Activated CD4-positive, CD25-positive, alpha-beta regulatory T cell treated with anti-CD3 and anti-CD28 coated beads, Interleukin-2, amount 50 U/mL, for 24 hours (primary cell): ENCODE measurements at regions not wholly inside any gene's neighbourhood (a gene's known extent, or its start where the extent isn't known, plus 50 kb on each side); places are given as distances from the start of the nearest gene placed in this dataset.
"Not testable (repeated sequence)": the region's sequence is repeated elsewhere in the genome, so short reads cannot be mapped to it uniquely, and the experiment has no call there.

Experiments
- ATAC-seq, 2 donors: fragments of 150-1000 bp; cut with Tn5 transposase; one replicate each; pipeline ENCODE4 v1.10.0; 2021; ENCODE audit warnings: mild to moderate bottlenecking in 1 of 2, moderate library complexity in 1 of 2

GRCh38 chr10:118871244-118871865, 116.6 kb upstream of the CACUL1 start:
- ATAC-seq = no peak

GRCh38 chr10:118873091-118873737, 118.4 kb upstream of the CACUL1 start:
- ATAC-seq = no peak

DNA sequence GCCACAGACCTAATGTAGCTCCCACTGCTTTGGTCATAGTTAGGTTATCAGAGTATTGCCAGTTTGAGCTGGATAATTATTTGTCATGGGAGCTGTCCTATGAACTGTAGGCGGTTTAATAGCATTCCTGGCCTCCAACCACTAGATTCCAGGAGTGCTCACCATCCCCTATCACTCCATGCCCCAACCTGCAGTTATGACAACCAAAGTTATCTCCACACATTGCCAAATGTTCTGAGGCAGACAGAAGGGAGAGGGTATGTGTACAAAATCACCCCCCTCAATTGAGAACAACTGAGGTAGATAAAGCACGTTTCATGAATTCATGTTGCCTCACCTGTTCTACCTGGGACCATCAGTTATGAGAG, 119.0 kb upstream of the CACUL1 start:
- ATAC-seq = no peak

DNA sequence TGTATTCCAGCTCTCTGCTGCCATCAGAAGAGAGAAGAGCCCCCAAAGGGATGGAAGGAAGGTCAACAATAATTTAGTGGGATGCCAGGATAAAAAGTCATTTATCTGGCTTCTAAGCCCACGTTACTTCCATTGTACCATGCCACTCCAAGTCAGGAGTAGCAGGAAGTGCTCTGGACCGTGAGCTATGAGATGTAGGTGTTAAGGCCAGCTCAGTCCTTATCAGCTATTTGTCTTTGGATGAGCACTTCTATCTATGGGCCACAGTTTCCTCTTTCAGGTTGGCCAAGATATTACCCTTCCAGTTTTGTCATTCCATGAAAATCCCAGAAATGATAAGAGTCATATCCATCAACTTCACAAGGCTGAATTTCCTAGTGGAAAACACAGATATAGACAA, 119.4 kb upstream of the CACUL1 start:
- ATAC-seq = no peak

DNA sequence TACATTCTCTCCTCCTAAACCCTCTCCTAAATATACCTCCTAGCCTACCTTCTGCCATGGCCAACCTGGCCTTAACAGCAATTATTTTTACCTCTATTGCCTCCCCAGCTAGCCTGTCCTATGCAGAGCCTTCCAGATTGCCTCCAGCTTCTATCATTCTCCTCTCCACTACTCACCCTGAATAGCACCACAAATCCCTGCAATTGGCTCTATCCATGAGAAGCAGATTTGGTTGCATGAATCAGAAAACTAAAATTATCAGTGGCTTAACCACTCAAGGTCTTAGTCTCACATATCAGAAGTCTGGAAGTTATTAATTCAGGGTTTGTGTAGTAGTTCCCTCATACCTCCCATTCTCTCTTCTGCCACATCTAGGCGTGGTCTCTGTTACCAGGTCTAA, 120.3 kb upstream of the CACUL1 start:
- ATAC-seq = no peak

DNA sequence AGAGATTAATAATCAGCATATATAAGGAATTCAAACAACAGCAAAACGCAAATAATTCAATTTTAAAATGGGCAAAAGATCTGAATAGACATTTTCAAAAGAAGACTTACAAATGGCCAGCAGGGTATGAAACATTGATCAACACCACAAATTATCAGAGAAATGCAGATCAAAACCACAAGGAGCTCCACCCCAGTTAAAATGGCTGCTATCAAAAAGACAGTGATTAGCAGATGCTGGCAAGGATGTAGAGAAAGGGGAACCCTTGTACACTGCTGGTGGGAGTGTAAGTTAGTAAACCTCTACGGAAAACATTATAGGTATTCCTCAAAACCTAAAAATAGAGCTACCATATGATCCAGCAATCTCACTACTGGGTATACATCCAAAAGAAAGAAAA, 128.0 kb upstream of the CACUL1 start:
- no peak for ATAC-seq

GRCh38 chr10:118892255-118892654, 137.3 kb upstream of the NANOS1 start:
- ATAC-seq = no peak

DNA sequence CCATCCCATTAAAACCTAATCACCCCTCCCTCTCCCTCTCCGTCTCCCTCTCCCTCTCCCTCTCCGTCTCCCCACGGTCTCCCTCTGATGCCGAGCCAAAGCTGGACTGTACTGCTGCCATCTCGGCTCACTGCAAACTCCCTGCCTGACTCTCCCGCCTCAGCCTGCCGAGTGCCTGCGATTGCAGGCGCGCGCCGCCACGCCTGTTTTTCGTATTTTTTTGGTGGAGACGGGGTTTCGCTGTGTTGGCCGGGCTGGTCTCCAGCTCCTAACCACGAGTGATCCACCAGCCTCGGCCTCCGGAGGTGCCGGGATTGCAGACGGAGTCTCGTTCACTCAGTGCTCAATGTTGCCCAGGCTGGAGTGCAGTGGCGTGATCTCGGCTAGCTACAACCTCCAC, 134.6 kb upstream of the NANOS1 start:
- ATAC-seq = not testable (repeated sequence)

GRCh38 chr10:118900617-118901016, 128.9 kb upstream of the NANOS1 start:
- no peak for ATAC-seq

DNA sequence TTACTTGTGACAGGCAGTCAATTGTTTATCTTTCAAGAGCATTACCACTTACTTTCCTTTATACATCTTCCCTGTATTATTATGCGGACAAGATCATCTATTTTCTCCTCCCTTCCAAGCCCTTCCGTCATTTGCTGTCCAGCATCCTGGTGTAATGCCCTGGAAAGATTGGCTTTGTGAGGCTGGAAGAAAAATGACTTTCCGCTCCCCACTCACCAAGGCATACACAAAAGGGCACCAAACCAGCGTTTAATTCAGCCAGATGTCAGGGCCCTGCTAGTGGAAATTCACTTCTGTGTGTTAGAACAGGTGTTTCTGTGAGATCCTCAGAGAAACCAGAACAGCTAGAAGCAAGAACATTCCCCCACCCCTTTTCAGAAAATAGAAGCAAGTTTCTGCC, 128.1 kb upstream of the NANOS1 start:
- ATAC-seq = no peak

GRCh38 chr10:118901906-118902305, 127.6 kb upstream of the NANOS1 start:
- ATAC-seq = no peak

DNA sequence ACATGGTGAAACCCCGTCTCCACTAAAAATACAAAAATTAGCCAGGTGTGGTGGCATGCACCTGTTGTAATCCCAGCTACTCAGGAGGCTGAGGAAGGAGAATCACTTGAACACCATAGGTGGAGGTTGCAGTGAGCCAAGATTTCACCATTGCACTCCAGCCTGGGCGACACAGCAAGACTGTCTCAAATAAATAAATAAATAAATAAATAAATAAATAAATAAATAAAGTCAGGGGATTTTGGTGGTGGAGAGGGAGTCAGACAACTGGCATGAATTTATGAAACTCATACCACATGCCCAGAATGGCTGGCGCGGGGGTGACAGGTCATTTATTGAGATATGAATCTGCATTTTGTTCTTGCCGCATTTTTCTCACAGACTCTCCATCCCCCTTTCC, 126.9 kb upstream of the NANOS1 start:
- not testable (repeated sequence) for ATAC-seq

- no peak for ATAC-seq
Observed at GRCh38 chr10:118903251-118903650, 126.3 kb upstream of the NANOS1 start.

DNA sequence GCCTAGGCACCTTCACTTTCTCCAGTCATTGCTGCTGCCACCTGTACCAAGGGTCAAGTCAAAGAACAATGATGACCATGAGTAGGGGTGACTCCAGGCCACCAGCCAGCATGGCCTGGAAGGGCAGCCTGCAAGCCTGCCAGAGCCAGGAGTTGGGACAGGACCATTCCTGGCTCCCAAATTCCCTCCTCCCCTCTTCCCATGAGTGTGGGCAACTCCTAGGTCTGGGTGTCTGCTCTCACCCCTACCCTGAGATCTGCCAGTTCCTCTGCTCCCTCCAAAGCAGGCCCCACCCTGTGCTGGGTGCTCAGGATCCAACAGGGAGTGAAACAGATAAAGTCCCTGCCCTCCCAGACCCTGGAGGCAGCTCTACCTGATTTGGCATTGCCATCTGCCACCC, 125.8 kb upstream of the NANOS1 start:
- no peak for ATAC-seq

DNA sequence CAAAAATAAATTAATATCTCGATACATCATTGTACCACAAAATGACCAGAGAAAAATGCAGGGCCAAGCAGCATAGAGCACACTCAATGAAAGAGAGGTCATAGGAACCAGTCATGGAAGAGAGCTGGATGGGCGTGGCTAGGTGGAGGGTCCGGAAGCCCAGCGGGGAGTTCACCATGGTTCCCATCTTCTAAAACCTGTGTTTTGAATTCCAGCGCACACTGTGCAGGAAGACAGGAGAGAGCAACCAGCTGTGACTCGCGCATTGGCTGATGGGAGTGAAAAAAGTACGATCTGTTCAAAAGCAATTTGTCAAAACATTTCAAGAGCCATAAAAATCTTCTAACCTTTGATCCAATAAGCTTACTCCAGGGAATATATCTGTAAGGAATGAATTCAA, 125.2 kb upstream of the NANOS1 start:
- ATAC-seq = no peak

DNA sequence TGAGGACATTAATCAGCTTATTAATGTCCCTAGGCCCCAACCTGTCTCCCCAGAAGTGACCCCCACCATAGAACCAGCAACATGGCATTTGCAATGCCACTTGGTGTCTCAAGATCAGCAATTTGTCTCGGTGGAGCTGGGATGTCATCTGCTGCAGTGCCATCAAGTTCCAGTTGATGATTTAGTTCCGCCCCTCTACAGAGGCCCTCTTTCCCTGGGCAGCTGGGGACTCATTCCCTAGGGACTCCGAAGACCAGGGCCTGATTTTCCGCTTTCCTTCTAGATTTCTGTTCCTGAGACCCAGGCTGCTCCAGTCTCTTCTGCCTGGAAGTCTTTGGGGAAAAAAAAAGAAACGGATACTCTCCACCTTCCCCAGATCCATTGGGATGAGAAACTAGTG, 122.5 kb upstream of the NANOS1 start:
- no peak for ATAC-seq

DNA sequence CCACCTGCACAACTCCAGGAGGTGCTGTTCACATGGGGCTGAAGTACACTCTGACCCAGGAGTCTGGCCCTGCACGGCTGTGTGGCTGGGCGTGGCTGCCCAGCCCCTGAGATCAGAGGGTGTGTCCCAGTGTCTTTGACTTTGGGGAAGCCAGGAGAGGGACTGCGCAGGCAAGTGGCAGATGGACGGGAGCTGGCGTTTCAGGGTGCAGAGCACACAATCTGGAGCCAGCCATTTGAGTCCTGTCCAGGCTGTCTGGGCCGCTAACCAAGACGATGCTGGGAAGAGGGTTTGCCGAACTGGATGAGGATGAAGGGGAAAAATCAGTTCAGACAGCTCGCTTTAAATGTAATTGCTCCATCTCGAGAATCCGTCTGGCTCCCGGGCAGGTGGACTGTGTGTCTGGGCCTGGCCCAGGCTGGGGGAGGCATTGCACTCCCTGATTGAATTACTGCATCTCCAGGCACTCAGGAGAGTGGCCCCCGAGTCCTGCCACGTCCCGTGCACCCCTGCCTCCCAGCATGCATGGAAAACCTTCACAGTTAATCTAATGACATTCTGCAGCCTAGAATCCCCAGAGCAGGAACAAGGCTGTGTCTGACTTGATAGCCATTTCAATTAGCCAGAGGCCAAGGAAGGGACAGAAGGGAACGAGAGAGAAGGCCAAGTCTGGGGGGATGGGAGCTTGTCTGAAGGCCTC, 120.8 kb upstream of the NANOS1 start:
- ATAC-seq = no peak

DNA sequence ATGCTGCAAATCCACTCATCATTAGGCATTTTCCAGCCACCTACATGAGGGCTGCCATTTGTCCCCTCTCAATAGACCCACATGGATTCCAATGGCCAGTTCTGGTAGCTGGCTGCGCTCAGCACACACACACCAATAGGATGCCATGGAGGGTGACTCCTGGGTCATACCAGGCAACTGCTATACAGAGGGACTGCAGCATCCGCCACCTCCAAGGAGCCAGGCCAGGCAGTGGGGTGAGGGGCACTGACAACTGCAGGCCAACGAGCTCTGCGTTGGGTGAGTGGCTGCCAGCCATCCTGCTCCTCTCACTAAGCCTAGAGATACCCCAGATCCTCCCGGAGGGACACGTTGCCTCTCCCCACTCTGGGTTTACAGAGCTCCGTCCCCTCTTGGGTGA, 118.8 kb upstream of the NANOS1 start:
- ATAC-seq = no peak

DNA sequence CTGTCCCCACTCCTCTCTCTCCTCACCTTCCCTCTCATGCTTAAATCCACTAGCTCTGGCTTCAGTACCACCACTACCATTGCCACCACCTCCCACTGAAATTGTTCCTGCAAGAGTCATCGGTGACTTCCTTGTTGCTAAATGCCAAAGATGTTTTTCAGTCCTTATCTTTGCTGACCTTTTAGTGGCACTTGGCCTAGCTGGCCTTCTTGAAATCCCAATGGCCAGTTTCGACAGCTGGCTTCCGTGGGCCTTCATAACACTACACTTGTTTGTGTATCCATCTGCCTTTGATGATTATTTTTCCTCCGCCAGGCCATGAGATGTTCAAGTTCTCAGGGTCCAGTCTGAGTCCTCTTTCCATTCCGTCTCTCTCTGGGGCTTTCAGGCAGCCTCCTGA, 118.2 kb upstream of the NANOS1 start:
- no peak for ATAC-seq

- no peak for ATAC-seq
Observed at GRCh38 chr10:118912961-118913600, 116.4 kb upstream of the NANOS1 start.

DNA sequence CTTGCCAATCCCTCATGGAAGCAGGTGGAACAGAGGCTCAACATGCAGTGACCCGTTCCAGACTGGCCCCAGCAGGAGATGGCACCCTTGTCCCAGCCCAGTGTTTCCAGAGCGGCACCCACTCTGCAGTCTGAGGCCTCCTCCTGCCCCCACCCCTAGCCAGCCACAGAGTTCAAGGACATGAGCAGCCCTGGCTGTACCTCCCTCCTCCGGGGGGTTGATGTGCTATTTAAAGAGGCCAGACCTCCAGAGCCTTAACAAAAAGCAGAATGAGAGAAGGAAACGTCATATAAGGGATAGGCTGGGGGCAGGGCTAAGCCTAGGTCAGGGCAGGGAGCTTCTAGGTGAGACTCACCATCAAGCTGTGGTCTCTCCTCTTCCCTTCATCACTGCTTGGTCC, 115.7 kb upstream of the NANOS1 start:
- no peak for ATAC-seq

- no peak for ATAC-seq
Observed at GRCh38 chr10:118914629-118915028, 114.9 kb upstream of the NANOS1 start.

DNA sequence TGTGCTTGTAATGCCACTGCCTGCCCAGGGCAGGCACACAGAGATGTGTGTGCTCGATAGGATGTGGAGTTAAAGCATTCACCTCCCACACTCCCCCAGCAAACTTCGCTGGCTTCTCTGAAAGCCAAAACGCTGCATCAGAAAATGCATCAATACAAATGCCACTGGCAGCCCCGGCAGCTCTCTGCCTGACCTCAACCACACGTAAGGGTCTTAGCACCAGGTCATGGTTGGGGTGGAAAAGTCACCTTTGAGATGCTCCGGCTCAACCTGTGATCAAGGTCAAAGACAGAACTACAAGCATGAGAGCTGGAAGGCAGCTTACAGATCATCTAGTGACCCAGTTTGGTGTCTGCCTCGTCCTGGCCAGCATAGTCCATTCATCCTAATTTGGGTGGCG, 114.4 kb upstream of the NANOS1 start:
- ATAC-seq = no peak

DNA sequence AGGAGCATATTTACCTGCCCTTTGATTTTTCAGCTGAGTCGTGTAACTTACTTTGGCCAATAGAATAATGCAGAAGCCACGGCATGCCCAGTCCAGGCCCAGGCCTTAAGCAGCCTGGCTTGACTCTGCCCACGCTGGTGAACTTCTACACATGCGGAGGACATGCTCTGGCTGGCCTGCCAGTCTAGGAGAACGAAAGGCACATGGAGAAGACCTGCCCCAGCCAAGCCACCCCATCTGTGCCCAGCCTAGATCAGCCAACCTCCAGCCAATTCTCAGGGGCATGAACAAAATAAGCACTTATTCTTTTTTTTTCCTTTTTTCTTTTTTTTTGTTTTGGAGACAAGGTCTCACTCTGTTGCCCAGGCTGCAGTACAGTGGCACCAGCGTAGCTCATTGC, 112.7 kb upstream of the NANOS1 start:
- ATAC-seq = no peak
